ENCODE measurements at regions not wholly inside any gene's neighbourhood (a gene's known extent, or its start where the extent isn't known, plus 50 kb on each side); places are given as distances from the start of the nearest gene placed in this dataset.
"Not testable (repeated sequence)": the region's sequence is repeated elsewhere in the genome, so short reads cannot be mapped to it uniquely, and the experiment has no call there.

GRCh38 chr4:154907345-154908045 is 126.4 kb downstream of the RBM46 start:
- not testable (repeated sequence) for H3K36me3 ChIP-seq (ENCODE audit: insufficient read depth, low read length); H4K20me1 ChIP-seq (ENCODE audit: insufficient read depth, low read length, poor library complexity, severe bottlenecking); H2AFZ ChIP-seq (ENCODE audit: low read length); H3K4me2 ChIP-seq (ENCODE audit: low read depth, low read length, poor library complexity, severe bottlenecking); H3K9ac ChIP-seq (ENCODE audit: low read depth, low read length, poor library complexity, severe bottlenecking); H3K27me3 ChIP-seq (ENCODE audit: insufficient read depth, low read length, poor library complexity, severe bottlenecking); H3K4me3 ChIP-seq (ENCODE audit: low read length, poor library complexity, severe bottlenecking); H3F3A ChIP-seq (ENCODE audit: low read depth); H3K79me2 ChIP-seq (ENCODE audit: insufficient read depth, low read length); H3K9me3 ChIP-seq (ENCODE audit: insufficient read depth, low read depth, low read length); H3K4me1 ChIP-seq (ENCODE audit: insufficient read depth, low read length, poor library complexity, severe bottlenecking); H3K9me2 ChIP-seq (replicated peaks; ENCODE audit: low read depth, low read length)

DNA sequence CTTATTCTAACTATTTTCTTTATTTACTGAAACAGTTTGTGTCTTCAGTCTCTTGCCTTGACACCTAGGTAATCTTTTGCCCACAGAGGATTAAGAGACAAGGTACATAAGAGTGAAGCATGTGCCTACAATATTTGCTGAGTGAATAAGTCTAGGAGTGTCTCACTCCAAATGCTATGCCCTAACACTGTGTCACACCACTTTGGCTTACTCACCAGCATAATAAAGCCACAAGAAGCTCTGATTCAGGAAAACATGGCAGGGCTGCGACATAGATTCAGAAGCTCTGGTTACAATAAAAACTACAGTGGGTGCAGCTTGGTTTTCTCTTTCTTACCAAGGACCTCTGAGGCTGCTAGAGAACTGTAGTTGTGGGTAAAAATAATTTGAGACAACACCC is 127.1 kb downstream of the RBM46 start:
- H3K4me2 ChIP-seq (ENCODE audit: low read depth, low read length, poor library complexity, severe bottlenecking), result no peak overlapping the region
- no peaks in the 10 kb centered on the region for H3K27me3 ChIP-seq (ENCODE audit: insufficient read depth, low read length, poor library complexity, severe bottlenecking)

GRCh38 chr4:154911097-154911496 is 130.0 kb downstream of the RBM46 start:
- no peak overlapping the region for H3K4me3 ChIP-seq (ENCODE audit: low read length, poor library complexity, severe bottlenecking)
- no peaks in the 10 kb centered on the region for H3K79me2 ChIP-seq (ENCODE audit: insufficient read depth, low read length)
- no peaks in the 10 kb centered on the region for H3K4me1 ChIP-seq (ENCODE audit: insufficient read depth, low read length, poor library complexity, severe bottlenecking)
- H3F3A ChIP-seq (ENCODE audit: low read depth), result no peaks in the 10 kb centered on the region
- no peaks in the 10 kb centered on the region for H3K36me3 ChIP-seq (ENCODE audit: insufficient read depth, low read length)
- H3K4me2 ChIP-seq (ENCODE audit: low read depth, low read length, poor library complexity, severe bottlenecking), result no peak overlapping the region
- no peak for TF ChIP-seq EZH2phosphoT487 (IDR thresholded peaks at IDR 0.05; ENCODE audit: borderline replicate concordance)
- no peak for TF ChIP-seq CTCF (conservative IDR thresholded peaks at IDR 0.05; ENCODE audit: low read length)
- no peak overlapping the region for H2AFZ ChIP-seq (ENCODE audit: low read length)
- no peaks in the 10 kb centered on the region for H3K9me2 ChIP-seq (replicated peaks; ENCODE audit: low read depth, low read length)
- H4K20me1 ChIP-seq (ENCODE audit: insufficient read depth, low read length, poor library complexity, severe bottlenecking), result no peaks in the 10 kb centered on the region
- H3K9me3 ChIP-seq (ENCODE audit: insufficient read depth, low read depth, low read length), result no peaks in the 10 kb centered on the region
- H3K27me3 ChIP-seq (ENCODE audit: insufficient read depth, low read length, poor library complexity, severe bottlenecking), result no peaks in the 10 kb centered on the region
- H3K9ac ChIP-seq (ENCODE audit: low read depth, low read length, poor library complexity, severe bottlenecking), result no peak overlapping the region

More for the DNA sequence above, 127.1 kb downstream of the RBM46 start:
- Histone ChIP-seq H3F3A (ENCODE audit: low read depth) (no peaks in the 10 kb centered on the region), H3K9me3 (ENCODE audit: insufficient read depth, low read depth, low read length) (no peaks in the 10 kb centered on the region), H3K36me3 (ENCODE audit: insufficient read depth, low read length) (no peaks in the 10 kb centered on the region), H3K79me2 (ENCODE audit: insufficient read depth, low read length) (no peaks in the 10 kb centered on the region), H3K9me2 (replicated peaks; ENCODE audit: low read depth, low read length) (no peaks in the 10 kb centered on the region), H3K4me3 (ENCODE audit: low read length, poor library complexity, severe bottlenecking) (no peak overlapping the region), H4K20me1 (ENCODE audit: insufficient read depth, low read length, poor library complexity, severe bottlenecking) (no peaks in the 10 kb centered on the region), H3K9ac (ENCODE audit: low read depth, low read length, poor library complexity, severe bottlenecking) (no peak overlapping the region), H3K4me1 (ENCODE audit: insufficient read depth, low read length, poor library complexity, severe bottlenecking) (no peaks in the 10 kb centered on the region), H2AFZ (ENCODE audit: low read length) (no peak overlapping the region)
- TF ChIP-seq EZH2phosphoT487 (IDR thresholded peaks at IDR 0.05; ENCODE audit: borderline replicate concordance), result no peak
- TF ChIP-seq CTCF (conservative IDR thresholded peaks at IDR 0.05; ENCODE audit: low read length), result no peak

GRCh38 chr4:154911608-154912098 is 130.6 kb downstream of the RBM46 start:
- Histone ChIP-seq H3F3A (ENCODE audit: low read depth) (no peaks in the 10 kb centered on the region), H3K9me2 (replicated peaks; ENCODE audit: low read depth, low read length) (no peaks in the 10 kb centered on the region), H3K9ac (ENCODE audit: low read depth, low read length, poor library complexity, severe bottlenecking) (no peak overlapping the region), H3K27me3 (ENCODE audit: insufficient read depth, low read length, poor library complexity, severe bottlenecking) (no peaks in the 10 kb centered on the region), H3K9me3 (ENCODE audit: insufficient read depth, low read depth, low read length) (no peaks in the 10 kb centered on the region), H3K36me3 (ENCODE audit: insufficient read depth, low read length) (no peaks in the 10 kb centered on the region), H3K79me2 (ENCODE audit: insufficient read depth, low read length) (no peaks in the 10 kb centered on the region), H4K20me1 (ENCODE audit: insufficient read depth, low read length, poor library complexity, severe bottlenecking) (no peaks in the 10 kb centered on the region), H3K4me1 (ENCODE audit: insufficient read depth, low read length, poor library complexity, severe bottlenecking) (no peaks in the 10 kb centered on the region), H3K4me3 (ENCODE audit: low read length, poor library complexity, severe bottlenecking) (no peak overlapping the region), H2AFZ (ENCODE audit: low read length) (no peak overlapping the region), H3K4me2 (ENCODE audit: low read depth, low read length, poor library complexity, severe bottlenecking) (no peak overlapping the region)
- TF ChIP-seq EZH2phosphoT487 (IDR thresholded peaks at IDR 0.05; ENCODE audit: borderline replicate concordance), result no peak
- no peak for TF ChIP-seq CTCF (conservative IDR thresholded peaks at IDR 0.05; ENCODE audit: low read length)

Measured in Loucy (cell line).